ENCODE measurements at regions not wholly inside any gene's neighbourhood (a gene's known extent, or its start where the extent isn't known, plus 50 kb on each side); places are given as distances from the start of the nearest gene placed in this dataset.
"Not testable (repeated sequence)": the region's sequence is repeated elsewhere in the genome, so short reads cannot be mapped to it uniquely, and the experiment has no call there.

- DNase-seq (ENCODE audit: low spot score) = no peak
Observed at GRCh38 chr13:52931131-52931530, 82.7 kb upstream of the PCDH8 start.

DNA sequence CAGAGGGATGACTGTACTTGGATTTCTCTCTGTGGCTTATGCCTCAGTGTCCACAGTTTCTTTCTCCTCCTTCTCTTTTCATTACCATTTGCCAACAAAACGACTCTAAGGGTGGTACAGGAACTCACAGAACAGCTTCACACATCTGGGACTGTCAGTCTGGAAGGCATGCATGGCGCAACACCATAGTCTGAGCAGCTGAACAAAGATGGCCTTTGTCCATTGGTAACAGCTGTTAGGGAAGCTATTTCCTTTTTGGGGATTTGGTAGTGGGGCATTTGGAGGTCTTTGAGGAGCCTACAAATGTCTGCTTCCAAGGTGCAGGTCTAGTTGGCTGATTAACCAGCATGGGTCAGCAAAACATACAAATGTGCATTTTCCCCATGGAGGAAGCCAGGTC, 81.4 kb upstream of the PCDH8 start:
- DNase-seq (ENCODE audit: low spot score) = no peak

DNA sequence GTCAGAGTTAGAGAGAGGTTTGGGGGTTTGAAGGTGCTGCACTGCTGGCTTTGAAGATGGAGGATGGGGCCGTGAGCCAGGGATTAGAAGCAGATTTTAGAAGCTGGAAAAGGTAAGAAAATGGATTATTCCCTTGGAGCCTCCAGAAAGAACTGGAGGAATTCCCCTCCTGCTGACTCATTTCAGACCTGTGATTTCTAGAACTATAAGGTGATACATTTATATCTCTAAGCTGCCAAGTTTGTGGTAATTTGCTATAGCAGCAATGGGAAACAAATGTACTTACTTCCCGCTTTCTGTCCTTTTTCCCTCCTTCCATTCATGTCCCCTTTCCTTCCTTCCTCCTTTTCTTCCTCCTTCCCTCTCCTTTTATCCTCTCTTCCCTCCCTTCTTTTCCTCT, 78.5 kb upstream of the PCDH8 start:
- DNase-seq (ENCODE audit: low spot score) = no peak

GRCh38 chr13:52925775-52926285, 77.4 kb upstream of the PCDH8 start:
- DNase-seq (ENCODE audit: low spot score) = no peak

DNA sequence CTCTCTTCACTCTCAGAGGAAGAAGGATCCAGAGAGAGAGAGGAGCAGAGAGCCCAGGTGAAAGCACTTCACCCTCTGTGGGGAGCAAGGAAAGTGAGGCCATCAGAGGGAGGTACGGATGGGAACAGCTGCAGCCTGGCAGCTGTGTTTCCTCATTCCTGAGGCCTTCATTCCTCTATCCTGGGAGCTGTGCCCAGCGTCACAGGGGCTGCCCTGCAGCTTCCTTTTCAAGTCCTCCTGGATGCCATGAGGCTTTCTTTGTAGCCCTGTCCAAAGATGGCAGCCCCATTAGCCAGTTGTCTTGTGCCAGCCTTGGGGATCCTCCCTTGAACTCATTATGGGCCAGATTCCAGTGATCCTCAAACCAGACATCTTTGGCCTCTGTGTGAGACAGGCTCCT, 76.8 kb upstream of the PCDH8 start:
- DNase-seq (ENCODE audit: low spot score) = no peak

- DNase-seq (ENCODE audit: low spot score) = no peak
Observed at GRCh38 chr13:52924289-52925148, 76.1 kb upstream of the PCDH8 start.

- DNase-seq (ENCODE audit: low spot score) = no peak
Observed at GRCh38 chr13:52922961-52923360, 74.5 kb upstream of the PCDH8 start.

DNA sequence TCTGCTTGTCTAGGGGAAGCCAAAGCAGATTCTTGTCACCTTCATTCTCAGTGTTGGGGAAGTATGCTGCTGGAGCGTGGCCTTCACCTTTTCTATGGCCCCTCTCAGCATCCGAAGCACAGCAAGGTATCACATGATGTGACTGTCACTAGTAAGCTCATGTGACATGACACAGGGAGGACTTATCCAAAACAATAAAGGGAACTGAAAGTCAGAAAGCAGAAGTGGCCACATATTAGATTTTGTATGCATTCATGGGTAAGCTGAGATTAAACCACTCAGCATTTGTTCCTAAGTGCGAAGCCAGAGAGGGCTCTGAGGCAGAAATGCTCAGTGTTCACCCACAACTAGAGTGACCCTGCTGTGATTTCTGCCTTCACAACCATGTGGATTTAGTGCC, 72.8 kb upstream of the PCDH8 start:
- no peak for DNase-seq (ENCODE audit: low spot score)

DNA sequence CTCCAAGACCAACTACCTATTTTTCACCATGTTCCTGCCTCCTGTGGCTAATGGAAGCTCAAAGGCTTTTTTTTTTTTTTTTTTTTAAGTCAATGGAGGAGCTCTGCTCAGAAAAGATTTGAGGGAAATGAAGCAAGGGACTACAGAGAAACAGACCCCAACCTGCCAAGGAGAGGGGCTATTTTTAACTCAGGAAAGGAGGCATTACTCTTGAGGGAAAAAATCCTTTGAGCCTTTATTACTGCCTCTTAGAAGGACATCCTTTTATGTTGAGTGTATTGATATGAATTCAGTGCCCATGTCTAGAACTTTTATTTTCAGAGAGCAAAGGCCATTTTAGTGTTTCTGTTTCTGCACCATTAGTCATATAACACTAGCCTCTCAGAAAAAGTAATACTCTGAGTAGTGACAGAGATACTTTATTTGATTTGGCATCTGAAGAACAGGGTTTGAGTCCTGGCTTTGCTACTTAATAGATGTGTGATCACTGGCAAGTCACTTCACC, 68.1 kb upstream of the PCDH8 start:
- DNase-seq (ENCODE audit: low spot score) = no peak

DNA sequence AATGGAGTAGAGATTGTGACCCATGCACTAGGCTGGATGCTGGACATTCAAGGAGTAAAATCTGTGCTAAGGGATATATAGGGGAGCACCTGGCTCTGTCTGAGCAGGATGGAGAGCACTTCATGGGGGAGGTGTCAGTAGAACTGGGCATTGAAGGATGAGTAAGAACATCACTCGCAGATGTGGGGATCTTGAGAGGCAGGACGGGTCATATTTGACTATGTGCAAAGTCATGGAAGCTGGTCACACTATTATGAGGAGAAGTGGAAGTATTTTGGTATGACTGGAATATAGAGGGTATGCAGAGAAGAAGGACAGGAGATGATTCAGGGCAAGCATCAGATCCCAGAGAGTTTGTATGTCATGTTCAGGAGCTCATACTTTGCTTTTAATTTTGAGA, 62.9 kb upstream of the PCDH8 start:
- DNase-seq (ENCODE audit: low spot score) = no peak

DNA sequence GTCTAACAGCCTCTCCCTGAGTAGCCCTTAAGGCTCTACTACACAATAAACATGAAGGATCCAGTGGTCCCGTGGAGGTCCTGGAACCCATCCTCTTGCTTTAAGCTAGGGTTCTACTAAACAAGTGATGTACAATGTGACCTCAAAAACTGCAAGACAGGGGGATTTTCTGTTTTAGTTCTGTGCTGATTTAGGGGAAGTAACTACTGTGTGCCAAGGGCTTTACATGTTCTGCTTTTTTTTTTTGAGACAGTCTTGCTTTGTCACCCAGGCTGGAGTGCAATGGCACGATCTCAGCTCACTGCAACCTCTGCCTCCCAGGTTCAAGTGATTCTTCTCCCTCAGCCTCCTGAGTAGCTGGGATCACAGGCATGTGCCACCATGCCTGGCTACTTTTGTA, 61.9 kb upstream of the PCDH8 start:
- not testable (repeated sequence) for DNase-seq (ENCODE audit: low spot score)

GRCh38 chr13:52906122-52906903, 57.9 kb upstream of the PCDH8 start:
- no peak for DNase-seq (ENCODE audit: low spot score)

DNA sequence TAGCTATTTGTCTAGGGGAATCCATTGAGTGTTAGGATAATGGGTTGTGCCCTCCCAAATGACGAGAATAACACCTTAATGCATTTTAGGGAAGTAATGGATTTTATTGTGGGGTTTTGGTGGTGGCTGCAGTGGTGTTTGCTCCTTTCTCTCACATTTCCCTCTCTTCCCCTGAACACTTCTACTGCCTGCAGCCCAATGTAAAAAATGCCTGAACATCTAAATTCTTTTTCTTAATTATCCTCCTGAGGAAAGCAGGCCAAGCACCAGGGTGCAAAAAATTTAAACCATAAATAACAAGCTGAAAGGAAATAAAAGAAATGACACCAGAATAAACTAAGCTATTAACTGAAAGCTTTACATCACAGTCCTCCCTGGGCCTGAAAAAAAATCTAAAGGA, 57.3 kb upstream of the PCDH8 start:
- no peak for DNase-seq (ENCODE audit: low spot score)

DNA sequence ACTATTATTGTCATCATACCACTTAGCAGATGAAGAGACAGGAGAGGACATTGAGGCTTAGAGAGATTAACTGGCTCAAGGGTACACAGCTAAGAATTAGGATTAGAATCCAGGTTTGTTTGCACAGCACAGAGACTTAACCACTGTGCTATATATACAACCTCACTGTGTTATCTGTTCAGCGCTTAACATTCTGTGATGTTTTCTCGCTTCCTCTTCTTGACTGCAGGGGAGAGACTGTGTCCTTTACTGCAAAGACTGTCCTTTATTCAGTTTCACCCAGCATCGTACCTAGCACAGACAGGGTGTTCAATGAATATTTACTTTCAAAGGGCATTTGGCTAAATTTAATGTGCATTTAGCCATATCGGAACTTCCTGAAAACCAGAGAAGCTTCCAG, 54.9 kb upstream of the PCDH8 start:
- DNase-seq (ENCODE audit: low spot score) = no peak

GRCh38 chr13:52899206-52899605, 50.8 kb upstream of the PCDH8 start:
- no peak for DNase-seq (ENCODE audit: low spot score)

Data from CD4-positive, alpha-beta T cell treated with Interleukin-15 for 4 hours (primary cell).